ENCODE measurements at regions not wholly inside any gene's neighbourhood (a gene's known extent, or its start where the extent isn't known, plus 50 kb on each side); places are given as distances from the start of the nearest gene placed in this dataset.

DNA sequence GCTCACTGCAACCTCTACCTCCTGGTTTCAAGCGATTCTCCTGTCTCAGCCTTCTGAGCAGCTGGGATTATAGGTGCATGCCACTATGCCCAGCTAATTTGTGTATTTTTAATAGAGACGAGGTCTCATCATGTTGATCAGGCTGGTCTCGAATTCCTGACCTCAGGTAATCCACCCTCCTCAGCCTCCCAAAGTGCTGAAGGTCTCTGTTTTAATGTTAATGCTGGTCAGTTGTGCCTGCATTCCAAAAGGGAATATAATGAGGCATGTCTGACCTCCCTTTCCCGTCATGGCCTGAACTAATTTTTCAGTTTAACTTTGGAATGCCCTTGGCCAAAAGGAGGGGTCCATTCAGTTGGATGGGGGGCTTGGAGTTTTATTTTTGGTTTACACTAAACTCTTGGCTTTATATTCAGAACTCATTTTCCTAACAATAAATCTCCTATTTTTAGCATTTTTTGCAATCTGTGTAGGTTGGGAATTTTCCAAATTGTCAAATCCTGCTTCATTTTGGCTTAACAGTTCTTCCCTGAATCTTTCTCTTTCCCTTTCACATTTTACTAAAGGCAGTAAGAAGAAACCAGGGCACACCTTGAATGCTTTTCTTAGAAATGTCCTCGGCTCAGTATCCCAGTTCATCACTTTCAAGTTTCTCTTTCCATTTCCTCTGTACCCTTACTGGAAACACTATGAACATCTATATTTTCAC lies 1175.5 kb downstream of the MAT2B start:
- Histone ChIP-seq H3K4me3 (ENCODE audit: low read length) (no peak overlapping the region), H3K36me3 (ENCODE audit: control insufficient read depth, insufficient read depth, low read length) (no peaks in the 10 kb centered on the region), H3K9ac (ENCODE audit: low read length) (no peak overlapping the region), H3K9me3 (ENCODE audit: control insufficient read depth, low read length) (no peaks in the 10 kb centered on the region), H3K4me1 (ENCODE audit: control insufficient read depth, insufficient read depth, low read length) (no peaks in the 10 kb centered on the region), H3K27me3 (ENCODE audit: control insufficient read depth, insufficient read depth, low read length) (no peaks in the 10 kb centered on the region)

DNA sequence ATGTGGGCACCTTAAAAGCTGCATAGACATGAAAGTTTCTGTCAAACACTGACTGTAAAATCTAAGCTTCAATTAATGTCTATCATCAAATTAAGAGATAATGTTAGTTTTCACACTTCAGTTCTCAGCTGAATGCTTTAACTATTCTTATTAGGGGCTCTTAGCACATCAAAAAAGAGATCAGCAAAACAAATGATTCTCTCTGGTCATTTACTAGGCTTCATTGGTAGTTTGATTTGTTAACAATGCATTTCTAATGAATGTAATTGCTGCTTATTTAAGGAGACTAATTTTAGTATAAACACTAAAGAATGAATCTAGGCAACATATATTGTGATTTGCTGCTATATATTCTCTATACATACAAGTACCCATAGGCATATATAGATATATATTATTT lies 1182.0 kb downstream of the MAT2B start:
- H3K4me3 ChIP-seq (ENCODE audit: low read length) = no peak overlapping the region
- no peaks in the 10 kb centered on the region for H3K36me3 ChIP-seq (ENCODE audit: control insufficient read depth, insufficient read depth, low read length)
- H3K27me3 ChIP-seq (ENCODE audit: control insufficient read depth, insufficient read depth, low read length) = no peaks in the 10 kb centered on the region
- no peaks in the 10 kb centered on the region for H3K4me1 ChIP-seq (ENCODE audit: control insufficient read depth, insufficient read depth, low read length)
- no peaks in the 10 kb centered on the region for H3K9me3 ChIP-seq (ENCODE audit: control insufficient read depth, low read length)
- H3K9ac ChIP-seq (ENCODE audit: low read length) = no peak overlapping the region

DNA sequence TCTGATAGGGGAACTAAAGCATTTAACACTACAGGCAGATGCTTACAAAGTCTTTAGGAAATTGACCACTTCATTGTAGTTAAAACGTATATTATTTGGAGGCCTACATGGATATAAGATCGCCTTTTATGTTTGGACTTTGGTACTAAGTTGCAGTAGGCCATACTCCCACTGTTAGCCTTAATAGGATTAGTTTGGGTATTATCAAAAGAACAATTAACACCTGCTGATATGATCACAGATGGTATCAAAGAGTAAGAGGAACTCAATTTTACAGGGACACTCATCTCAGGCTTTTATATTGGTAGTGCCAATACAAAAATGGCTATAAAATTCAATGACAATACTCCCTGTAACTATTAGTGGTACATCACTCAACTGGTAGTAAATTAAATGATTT lies 1183.0 kb downstream of the MAT2B start:
- H3K4me1 ChIP-seq (ENCODE audit: control insufficient read depth, insufficient read depth, low read length) = no peaks in the 10 kb centered on the region
- no peaks in the 10 kb centered on the region for H3K9me3 ChIP-seq (ENCODE audit: control insufficient read depth, low read length)
- no peaks in the 10 kb centered on the region for H3K36me3 ChIP-seq (ENCODE audit: control insufficient read depth, insufficient read depth, low read length)
- no peak overlapping the region for H3K9ac ChIP-seq (ENCODE audit: low read length)
- H3K4me3 ChIP-seq (ENCODE audit: low read length) = no peak overlapping the region
- no peaks in the 10 kb centered on the region for H3K27me3 ChIP-seq (ENCODE audit: control insufficient read depth, insufficient read depth, low read length)

DNA sequence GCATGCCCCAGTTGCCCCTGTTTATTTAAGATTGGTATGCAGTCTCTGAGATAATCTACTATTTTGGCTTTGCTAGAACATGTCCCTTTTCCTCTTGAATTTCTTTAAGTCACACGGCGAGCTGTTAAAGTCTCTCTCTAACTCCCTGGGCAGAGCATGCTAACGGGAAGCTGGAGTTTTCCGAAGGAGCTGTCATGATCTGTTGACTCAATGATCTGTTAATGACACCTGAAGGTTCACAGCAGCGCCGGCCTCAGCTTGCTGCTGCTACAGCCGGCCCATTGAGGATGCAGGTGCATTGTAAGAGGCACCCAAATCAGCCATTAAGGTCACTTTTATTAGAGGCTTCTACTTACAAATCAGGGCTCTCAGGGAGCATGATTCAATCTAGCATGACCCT lies 1203.4 kb downstream of the MAT2B start:
- no peaks in the 10 kb centered on the region for H3K4me1 ChIP-seq (ENCODE audit: control insufficient read depth, insufficient read depth, low read length)
- no peaks in the 10 kb centered on the region for H3K27me3 ChIP-seq (ENCODE audit: control insufficient read depth, insufficient read depth, low read length)
- H3K36me3 ChIP-seq (ENCODE audit: control insufficient read depth, insufficient read depth, low read length) = no peaks in the 10 kb centered on the region
- no peak overlapping the region for H3K9ac ChIP-seq (ENCODE audit: low read length)
- H3K4me3 ChIP-seq (ENCODE audit: low read length) = no peak overlapping the region
- no peaks in the 10 kb centered on the region for H3K9me3 ChIP-seq (ENCODE audit: control insufficient read depth, low read length)

DNA sequence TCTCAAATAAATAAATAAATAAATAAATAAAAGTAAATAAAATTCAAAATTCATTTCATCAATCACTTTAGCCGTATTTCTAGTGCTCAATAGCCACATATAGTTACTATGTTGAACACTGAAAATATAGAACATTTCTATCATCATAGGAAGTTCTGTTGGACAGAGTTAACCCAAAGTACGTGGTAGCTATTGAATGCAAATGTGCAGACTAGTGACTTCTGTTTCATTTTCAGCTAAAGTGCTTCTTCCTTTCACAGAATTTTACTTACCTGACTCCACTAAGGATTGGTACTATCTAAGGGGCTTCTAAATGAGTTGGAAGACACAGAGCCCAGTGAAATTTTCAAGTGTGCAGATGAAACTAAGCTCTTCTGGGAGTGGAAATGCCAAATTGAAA lies 1208.3 kb downstream of the MAT2B start:
- Histone ChIP-seq H3K27me3 (ENCODE audit: control insufficient read depth, insufficient read depth, low read length) (no peaks in the 10 kb centered on the region), H3K4me1 (ENCODE audit: control insufficient read depth, insufficient read depth, low read length) (no peaks in the 10 kb centered on the region), H3K36me3 (ENCODE audit: control insufficient read depth, insufficient read depth, low read length) (no peaks in the 10 kb centered on the region), H3K9ac (ENCODE audit: low read length) (no peak overlapping the region), H3K4me3 (ENCODE audit: low read length) (no peak overlapping the region), H3K9me3 (ENCODE audit: control insufficient read depth, low read length) (no peaks in the 10 kb centered on the region)

DNA sequence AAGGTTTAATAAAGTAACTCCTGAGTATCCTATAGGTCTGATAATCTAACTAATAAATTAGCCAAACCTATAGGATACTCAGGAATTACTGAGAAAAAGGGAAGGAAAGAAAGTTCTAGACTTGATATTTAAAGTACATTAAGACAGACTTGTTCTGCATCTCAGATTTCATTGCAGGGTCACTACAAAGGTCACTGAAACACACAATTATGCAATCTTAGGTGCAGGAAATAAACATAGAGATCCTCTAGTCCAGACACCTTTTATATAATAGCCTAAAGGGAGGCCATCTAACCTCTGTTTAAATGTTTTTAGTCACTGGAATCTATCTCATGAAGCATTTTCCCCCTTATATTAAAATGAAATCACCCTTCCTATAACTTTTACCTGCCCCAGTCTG lies 1215.7 kb downstream of the MAT2B start:
- no peak overlapping the region for H3K9ac ChIP-seq (ENCODE audit: low read length)

DNA sequence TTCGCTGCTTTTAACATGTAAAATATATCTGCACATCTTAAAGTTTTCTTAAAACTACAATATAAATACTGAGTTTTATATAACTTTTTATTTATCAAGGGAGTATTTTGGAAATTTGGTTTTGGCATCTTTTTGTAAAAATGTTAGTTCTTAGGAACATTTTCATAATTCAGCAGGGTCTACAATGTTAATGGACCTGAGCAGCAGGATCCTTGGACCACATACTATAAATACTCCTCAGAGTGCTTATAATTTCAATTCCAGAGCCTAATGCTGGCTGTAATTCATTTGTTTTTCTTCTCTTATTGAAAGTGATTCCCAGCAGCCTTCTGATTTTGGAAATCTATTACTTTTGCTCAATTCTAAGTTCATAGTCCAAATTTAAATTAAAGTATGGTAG lies 1216.2 kb downstream of the MAT2B start:
- Histone ChIP-seq H3K36me3 (ENCODE audit: control insufficient read depth, insufficient read depth, low read length) (no peaks in the 10 kb centered on the region), H3K9me3 (ENCODE audit: control insufficient read depth, low read length) (no peaks in the 10 kb centered on the region), H3K9ac (ENCODE audit: low read length) (no peak overlapping the region), H3K27me3 (ENCODE audit: control insufficient read depth, insufficient read depth, low read length) (no peaks in the 10 kb centered on the region), H3K4me1 (ENCODE audit: control insufficient read depth, insufficient read depth, low read length) (no peaks in the 10 kb centered on the region), H3K4me3 (ENCODE audit: low read length) (no peak overlapping the region)

More for the DNA sequence above, 1215.7 kb downstream of the MAT2B start:
- Histone ChIP-seq H3K9me3 (ENCODE audit: control insufficient read depth, low read length) (no peaks in the 10 kb centered on the region), H3K4me1 (ENCODE audit: control insufficient read depth, insufficient read depth, low read length) (no peaks in the 10 kb centered on the region), H3K4me3 (ENCODE audit: low read length) (no peak overlapping the region), H3K27me3 (ENCODE audit: control insufficient read depth, insufficient read depth, low read length) (no peaks in the 10 kb centered on the region), H3K36me3 (ENCODE audit: control insufficient read depth, insufficient read depth, low read length) (no peaks in the 10 kb centered on the region)

DNA sequence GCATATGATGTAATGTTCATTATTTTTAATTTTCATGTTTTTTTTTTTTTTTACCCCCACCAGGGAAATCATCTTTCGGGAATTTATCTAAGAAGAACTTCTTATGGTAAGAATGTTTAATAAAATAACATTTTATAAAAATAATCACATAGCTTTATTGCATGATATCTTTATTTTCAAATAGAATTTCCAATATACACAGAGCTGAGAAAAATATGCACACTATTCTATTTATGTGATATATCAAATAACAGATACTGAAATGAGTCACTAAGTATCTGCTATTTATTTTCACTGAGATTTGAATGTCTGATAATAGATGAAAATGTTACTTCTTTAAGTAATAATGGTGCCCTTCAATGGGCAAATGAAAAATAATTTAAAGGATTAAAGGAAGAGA lies 1217.3 kb downstream of the MAT2B start:
- Histone ChIP-seq H3K4me3 (ENCODE audit: low read length) (no peak overlapping the region), H3K27me3 (ENCODE audit: control insufficient read depth, insufficient read depth, low read length) (no peaks in the 10 kb centered on the region), H3K4me1 (ENCODE audit: control insufficient read depth, insufficient read depth, low read length) (no peaks in the 10 kb centered on the region), H3K9ac (ENCODE audit: low read length) (no peak overlapping the region), H3K9me3 (ENCODE audit: control insufficient read depth, low read length) (no peaks in the 10 kb centered on the region), H3K36me3 (ENCODE audit: control insufficient read depth, insufficient read depth, low read length) (no peaks in the 10 kb centered on the region)

DNA sequence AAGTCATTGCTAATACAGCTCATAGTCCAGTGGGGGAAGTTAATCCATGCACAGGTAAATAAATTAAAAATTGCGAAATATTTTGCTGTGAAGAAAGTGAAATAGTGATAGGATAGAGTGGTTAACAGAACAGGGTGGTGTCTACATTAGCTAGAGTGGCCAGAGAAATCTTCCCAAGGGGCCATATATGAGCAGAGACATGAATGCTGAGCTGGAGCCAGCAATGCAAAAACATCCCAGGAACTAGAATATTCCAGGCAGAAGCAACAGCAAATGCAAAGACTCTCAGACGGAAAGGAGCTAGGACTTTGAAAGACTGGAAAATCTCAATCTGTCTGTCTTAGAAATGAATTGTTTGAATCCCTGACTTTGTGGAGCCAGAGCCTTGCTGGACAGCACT lies 1221.6 kb downstream of the MAT2B start:
- Histone ChIP-seq H3K9me3 (ENCODE audit: control insufficient read depth, low read length) (no peaks in the 10 kb centered on the region), H3K27me3 (ENCODE audit: control insufficient read depth, insufficient read depth, low read length) (no peaks in the 10 kb centered on the region), H3K36me3 (ENCODE audit: control insufficient read depth, insufficient read depth, low read length) (no peaks in the 10 kb centered on the region), H3K4me1 (ENCODE audit: control insufficient read depth, insufficient read depth, low read length) (no peaks in the 10 kb centered on the region), H3K4me3 (ENCODE audit: low read length) (no peak overlapping the region), H3K9ac (ENCODE audit: low read length) (no peak overlapping the region)

DNA sequence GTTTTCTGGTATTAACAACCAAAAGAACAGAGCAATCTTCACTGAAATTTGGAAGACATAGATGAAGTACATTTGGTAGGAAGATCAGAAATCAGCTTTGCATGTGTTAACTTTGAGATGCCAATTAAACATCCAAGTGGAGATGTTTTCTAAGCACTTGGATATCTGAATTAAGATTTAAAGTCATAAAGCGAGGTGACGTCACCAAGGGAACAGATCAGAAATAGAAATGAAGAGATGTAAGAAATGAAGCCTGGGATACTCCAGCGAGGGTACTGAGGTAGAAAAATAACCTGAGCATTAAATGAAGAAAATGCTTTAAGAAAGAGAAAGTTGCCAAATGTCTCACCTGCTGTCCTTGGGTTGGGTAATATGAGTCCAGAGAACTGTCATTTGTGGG lies 1223.3 kb downstream of the MAT2B start:
- Histone ChIP-seq H3K9ac (ENCODE audit: low read length) (no peak overlapping the region), H3K27me3 (ENCODE audit: control insufficient read depth, insufficient read depth, low read length) (no peaks in the 10 kb centered on the region), H3K36me3 (ENCODE audit: control insufficient read depth, insufficient read depth, low read length) (no peaks in the 10 kb centered on the region), H3K4me1 (ENCODE audit: control insufficient read depth, insufficient read depth, low read length) (no peaks in the 10 kb centered on the region), H3K4me3 (ENCODE audit: low read length) (no peak overlapping the region), H3K9me3 (ENCODE audit: control insufficient read depth, low read length) (no peaks in the 10 kb centered on the region)

DNA sequence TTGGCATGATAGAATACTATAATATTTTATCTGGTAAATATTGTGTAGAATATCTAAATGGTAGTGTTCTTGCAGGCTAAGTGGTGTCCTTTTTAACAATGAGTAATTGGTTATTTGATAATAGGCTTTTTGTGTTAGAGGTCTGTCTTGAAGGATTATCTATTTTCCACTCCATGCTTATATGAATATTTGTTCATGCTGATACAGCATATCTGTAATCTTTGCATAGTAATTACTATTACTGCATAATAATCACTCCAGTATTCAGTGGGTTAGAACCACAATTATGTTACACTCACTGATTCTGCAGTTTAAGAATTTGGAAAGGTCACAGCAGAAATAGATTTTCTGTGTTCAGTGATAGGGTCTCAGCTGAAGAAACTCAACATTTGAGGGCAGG lies 1229.9 kb downstream of the MAT2B start:
- Histone ChIP-seq H3K9ac (ENCODE audit: low read length) (no peak overlapping the region), H3K9me3 (ENCODE audit: control insufficient read depth, low read length) (no peaks in the 10 kb centered on the region), H3K4me1 (ENCODE audit: control insufficient read depth, insufficient read depth, low read length) (no peaks in the 10 kb centered on the region), H3K27me3 (ENCODE audit: control insufficient read depth, insufficient read depth, low read length) (no peaks in the 10 kb centered on the region), H3K4me3 (ENCODE audit: low read length) (no peak overlapping the region), H3K36me3 (ENCODE audit: control insufficient read depth, insufficient read depth, low read length) (no peaks in the 10 kb centered on the region)

DNA sequence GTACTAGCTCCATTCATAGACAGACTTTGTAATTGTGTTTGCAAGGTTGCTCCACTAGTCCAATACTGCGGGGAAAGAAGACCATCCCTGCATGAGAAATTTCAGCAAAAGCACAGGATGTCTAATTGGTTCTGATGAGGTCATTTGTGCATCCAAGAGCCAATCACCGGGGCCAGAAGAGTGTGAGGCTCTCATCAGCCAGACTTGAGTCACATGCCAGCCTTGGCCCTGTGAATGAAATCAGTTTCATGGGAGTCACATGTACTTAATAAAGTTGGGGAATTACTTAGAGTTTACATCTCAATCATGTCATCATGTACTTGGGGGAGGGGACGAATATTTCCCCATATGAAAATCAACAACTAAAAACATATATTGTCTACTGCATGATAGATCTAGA lies 1236.0 kb downstream of the MAT2B start:
- Histone ChIP-seq H3K36me3 (ENCODE audit: control insufficient read depth, insufficient read depth, low read length) (no peaks in the 10 kb centered on the region), H3K9me3 (ENCODE audit: control insufficient read depth, low read length) (no peaks in the 10 kb centered on the region)

DNA sequence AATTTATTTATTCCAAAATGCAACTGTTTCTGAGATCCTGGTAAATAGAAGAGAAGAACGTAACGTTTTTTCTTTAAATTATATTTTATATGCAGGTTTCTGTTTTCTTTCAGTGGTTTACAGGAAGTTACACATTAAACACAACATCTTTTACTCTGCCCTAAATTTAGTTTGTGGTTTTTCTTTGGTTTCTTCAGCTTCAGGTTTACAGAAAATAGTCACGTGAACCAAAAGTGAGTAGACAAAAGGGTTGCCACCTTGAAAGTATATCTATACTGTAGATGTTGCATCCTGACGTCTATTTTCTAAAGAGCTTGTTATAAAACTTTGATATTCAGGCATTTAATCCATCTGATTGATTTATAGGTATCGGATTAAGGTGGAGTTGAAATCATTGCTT lies 1236.6 kb downstream of the MAT2B start:
- Histone ChIP-seq H3K4me3 (ENCODE audit: low read length) (no peak overlapping the region), H3K9ac (ENCODE audit: low read length) (no peak overlapping the region), H3K4me1 (ENCODE audit: control insufficient read depth, insufficient read depth, low read length) (no peaks in the 10 kb centered on the region), H3K9me3 (ENCODE audit: control insufficient read depth, low read length) (no peaks in the 10 kb centered on the region), H3K36me3 (ENCODE audit: control insufficient read depth, insufficient read depth, low read length) (no peaks in the 10 kb centered on the region), H3K27me3 (ENCODE audit: control insufficient read depth, insufficient read depth, low read length) (no peaks in the 10 kb centered on the region)

More for the DNA sequence above, 1236.0 kb downstream of the MAT2B start:
- no peak overlapping the region for H3K9ac ChIP-seq (ENCODE audit: low read length)
- H3K4me1 ChIP-seq (ENCODE audit: control insufficient read depth, insufficient read depth, low read length) = no peaks in the 10 kb centered on the region
- H3K4me3 ChIP-seq (ENCODE audit: low read length) = no peak overlapping the region
- no peaks in the 10 kb centered on the region for H3K27me3 ChIP-seq (ENCODE audit: control insufficient read depth, insufficient read depth, low read length)

All from mucosa of stomach (tissue), 1 donor.